ENCODE measurements at regions not wholly inside any gene's neighbourhood (a gene's known extent, or its start where the extent isn't known, plus 50 kb on each side); places are given as distances from the start of the nearest gene placed in this dataset.

DNA sequence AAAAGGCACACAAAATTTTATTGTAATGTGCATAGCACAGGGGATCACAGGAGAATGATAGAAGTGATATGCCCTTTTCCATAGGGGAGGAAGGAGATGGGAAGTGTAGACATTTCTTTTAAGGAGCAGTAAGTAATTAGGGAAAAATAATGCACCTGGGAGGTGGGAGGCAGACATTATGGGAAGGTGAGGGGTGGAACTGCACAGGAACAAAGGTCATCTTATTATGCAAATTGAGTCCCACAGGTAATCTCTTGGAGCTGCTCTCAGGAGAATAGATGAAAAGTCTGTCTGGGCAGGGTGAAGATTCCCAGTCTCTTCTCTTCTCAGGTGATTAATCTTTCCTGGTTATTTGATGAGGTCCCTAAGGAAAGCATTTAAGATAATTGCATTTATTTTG is 331.5 kb downstream of the ENC1 start:
- no peak for DNase-seq

DNA sequence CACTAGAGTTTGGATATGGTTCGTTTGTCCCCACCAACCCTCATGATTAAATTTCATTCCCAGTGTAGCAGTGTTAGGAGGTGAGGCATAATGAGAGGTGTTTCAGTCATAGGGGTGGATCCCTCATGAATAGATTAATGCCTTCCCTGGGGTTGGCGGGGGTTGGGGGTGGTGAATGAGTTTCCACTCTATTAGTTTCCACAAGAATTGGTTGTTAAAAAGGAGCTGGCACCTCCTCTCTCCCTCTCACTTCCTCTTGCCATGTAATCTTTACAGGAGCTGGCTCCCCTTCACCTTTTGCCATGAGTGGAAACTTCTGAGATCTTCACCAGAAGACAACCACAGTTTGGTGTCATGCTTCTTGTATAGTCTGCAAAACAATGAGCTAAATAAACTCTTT is 333.7 kb downstream of the ENC1 start:
- no peak for DNase-seq

DNA sequence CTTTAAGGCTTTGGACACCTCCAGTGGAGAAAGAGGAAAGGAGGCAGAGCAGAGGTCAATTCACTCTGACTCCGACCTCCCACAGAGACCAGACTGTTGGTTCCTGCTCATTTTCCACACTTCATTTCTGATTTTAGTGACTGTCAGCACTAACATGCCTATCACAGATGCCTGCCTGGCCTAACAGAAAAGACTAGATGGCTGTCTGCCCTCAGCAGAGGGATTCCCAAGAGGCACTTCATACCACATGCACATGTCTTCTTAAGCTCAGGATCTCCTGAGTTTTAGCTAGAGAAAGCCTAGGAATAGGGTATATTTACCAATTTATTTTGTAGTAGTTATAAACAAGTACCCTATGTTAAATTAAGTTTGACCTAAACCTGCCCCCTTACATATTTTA is 336.0 kb downstream of the ENC1 start:
- DNase-seq, result no peak

DNA sequence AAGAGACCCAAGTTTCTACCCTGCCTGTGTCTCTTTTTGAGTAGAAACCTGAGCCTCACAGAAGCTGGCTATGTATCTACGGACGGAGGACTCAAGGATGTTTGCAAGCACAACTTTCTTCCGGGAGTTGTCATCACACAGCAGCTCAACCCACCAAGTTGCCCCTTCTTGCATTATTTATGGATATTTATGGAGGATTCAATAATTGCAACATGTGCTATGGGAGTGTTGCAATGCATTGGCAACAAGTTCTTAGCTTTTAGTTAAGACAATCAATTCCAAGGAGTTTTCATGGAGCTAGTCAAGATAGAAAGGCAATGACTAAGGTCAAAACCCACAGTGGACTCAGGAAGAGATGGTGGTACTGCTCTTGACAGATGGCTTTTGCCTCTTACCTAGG is 336.9 kb downstream of the ENC1 start:
- DNase-seq, result no peak

DNA sequence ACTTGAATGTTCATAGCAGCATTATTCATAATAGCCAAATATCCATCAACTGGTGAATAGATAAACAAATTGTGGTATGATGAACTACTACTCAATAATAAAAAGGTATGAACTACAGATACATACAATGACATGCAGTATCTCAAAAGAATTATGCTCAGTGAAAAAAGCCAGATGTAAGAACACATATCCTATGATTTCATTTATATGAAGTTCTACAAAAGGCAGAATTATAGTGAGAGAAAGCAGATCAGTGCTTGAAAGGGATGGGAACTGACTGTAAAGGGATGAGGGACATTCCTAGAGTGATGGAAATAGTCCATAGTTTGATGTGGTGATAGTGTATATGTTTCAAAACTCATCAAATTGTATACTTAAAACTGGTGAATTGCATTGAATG is 339.0 kb downstream of the ENC1 start:
- no peak for DNase-seq

DNA sequence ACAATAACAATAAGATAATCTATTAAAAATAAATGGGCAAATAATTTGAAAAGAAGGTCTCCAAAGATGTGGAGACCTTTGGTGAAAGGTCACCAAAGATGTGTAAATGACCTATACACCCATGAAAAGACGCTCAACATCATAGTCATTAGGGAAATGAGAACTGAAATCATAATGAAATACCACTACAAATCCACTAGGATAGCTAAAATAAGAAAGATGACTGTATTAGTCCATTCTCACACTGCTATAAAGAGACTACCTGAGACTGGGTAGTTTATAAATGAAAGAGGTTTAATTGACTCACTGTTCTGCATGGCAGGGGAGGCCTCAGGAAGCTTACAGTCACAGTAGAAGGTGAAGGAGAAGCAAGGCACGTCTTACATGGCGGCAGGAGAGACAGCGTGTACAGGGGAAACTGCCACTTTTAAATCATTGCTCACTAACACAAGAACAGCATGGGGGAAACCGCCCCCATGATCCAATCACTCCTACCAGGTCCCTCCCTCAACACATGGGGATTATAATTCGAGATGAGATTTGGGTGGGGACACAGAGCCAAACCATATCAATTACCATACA is 339.6 kb downstream of the ENC1 start:
- DNase-seq, result no peak

DNA sequence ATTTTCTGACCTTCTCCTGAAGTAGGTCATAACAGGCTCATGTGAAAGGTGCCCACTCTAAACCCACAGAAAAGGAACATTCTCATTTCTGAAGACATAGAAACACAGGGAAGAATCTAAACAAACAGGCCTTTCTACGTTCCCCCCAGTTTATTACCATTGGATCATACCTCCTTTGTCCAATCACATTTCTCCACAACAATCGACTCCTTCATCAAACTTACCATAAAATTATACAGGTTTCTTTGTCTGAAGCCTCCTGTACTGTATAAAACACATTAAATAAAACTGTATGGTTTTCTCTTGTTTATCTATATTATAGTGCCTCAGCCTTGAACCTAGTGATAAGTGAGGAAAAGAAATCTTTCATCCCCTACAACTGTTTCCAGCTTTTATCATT is 340.7 kb downstream of the ENC1 start:
- DNase-seq, result no peak

DNA sequence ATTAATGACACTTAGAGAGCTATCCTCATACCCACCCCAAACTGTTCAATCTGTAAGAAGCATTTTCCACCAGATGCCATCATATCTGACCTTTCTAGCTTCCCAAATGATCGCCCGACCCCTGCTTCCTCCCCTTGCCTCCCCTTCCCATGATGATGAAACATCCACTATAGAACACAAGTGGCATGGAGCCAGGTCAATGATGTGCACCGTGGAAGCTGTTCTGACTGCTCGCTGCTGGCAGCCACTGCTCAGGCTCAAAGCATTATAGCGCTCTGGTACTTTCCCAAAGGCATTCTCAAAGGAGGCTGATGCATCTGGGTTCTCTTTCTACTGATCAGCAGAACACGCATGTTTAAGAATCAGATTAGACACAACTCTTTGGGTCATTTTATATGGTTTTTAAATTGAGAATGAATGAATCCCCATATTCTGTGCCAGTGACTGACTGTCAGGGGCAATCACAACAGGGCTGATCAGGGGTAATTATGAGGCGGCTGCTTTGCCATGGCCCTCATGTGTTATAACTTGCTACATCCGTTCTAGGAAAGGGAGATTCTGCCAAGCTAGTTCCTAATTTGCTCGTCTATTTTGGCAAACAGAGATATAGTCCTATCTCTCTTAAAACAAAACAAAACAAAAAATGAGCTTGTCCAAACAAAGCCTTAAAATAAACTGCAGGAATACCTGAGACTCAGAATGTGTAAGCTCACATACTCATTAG is 343.7 kb downstream of the ENC1 start:
- DNase-seq, result no peak

DNA sequence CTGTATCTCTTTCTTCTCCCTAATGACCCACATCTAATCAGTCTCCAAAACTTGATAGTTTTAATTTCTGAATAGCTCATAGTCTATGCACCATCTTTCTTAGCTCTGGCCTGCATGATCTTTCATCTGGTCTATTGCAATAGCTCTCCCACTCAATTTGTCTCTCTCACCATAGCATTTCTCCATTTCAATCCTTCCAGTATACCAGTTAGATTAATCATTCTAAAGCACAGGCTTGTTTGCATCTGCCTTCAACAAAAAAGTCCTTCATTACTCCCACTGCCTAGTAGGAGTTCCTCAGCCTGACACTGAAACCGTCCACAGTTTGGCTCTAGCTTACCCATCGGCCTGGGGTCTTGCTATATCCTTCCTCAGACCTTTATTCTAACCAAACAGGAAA is 344.9 kb downstream of the ENC1 start:
- no peak for DNase-seq

DNA sequence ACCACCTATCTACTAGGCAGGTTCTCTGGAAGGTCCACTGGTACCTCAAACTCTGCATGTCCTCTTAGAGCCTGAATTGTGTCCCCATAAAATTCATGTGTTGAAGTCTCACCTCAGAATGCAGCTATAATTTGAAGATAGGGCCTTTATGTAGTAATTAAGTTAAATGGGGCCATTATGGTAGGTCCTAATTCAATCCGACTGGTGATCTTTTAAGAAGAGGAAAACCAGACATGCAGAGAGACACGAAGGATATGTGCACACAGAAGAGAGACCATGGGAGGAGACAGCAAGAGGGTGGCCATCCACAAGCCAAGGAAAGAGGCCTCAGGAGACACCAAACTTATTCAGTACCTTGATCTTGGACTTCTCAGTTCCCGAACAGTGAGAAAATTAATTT is 345.4 kb downstream of the ENC1 start:
- no peak for DNase-seq

DNA sequence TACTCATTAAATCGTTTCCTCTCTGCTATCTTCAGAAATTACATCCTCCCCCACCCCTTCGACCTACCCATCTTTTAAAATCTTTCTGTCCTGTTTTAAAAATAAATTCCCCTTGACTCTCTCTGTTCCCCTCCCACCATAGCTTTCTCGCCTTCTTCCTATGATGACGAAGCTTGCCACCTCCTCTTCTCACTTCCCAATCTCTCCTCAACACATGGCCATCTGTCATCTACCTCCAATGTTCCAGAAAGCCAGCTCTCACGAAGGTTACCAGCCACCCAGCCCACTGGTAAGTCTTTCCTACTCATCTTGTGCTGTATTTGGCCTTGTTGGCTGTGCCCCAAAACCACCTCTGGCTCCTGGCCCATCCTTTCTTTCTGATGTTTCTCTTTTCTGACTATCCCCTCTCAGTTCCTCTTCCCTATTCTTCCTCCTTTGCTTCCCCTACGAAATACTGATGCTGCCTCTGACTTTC is 346.3 kb downstream of the ENC1 start:
- DNase-seq, result no peak

DNA sequence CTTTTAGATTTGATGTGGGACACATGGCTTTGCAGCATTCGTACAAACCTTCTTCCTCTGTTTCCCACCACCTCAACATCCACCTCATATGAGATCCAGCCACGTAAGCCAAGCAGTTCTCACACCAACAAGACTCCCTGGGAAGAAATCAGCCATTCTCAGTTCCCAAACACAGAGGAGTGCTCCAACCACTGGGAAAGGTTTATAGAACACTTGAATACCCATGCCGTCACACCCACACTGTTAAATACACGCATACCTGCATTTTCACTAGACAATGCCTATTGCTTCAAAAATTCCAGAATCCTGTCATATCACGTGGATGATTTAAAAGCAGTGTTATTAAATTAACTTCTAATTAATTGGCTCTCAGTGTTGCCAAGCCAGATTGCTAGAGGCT is 347.3 kb downstream of the ENC1 start:
- no peak for DNase-seq

DNA sequence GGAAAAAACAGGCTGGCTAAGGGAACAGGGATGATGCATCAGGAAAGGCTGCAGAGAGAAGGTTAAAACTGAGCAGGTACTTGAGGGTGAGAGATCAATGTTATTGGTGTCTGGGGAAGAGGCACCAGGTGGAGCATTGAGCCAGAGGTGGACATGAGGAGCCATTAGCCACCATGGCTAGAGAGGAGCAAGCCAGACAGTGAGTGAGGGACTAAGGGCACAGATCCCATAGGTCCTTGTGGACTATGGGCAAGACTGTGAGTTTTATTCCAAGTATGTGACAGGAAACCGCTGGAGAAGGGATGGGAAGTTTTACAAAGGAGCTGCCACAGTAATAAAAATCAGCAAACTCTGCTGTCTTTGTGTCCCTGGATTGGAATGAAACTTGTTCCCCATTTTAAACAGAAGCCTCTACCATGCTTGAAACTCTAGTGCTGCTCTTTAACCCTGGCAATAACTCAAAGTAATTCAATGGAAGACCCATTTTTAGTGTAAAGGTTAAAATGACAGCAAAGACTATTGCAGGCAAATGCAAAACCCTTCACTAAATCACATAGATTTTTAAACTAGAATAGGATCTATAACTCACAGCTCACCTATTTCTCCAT is 349.8 kb downstream of the ENC1 start:
- no peak for DNase-seq

DNA sequence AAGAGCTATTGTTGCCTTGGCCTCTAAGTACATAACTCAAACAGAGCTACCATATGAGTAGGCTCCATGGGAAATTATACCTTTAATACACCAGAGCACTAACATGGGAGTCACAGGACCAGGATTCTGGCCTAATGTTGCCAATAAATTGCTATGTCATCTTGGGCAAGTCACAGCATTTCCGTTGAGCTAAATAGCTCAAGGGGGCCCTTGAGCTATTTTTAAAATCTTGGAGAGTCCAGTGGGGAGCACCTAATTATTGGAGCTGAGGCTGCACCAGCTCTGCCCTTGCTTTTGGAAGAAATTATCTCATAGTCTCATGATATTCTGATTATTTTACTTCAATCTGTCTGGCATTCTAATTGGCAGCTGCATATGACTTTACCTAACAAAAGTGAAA is 350.8 kb downstream of the ENC1 start:
- no peak for DNase-seq

DNA sequence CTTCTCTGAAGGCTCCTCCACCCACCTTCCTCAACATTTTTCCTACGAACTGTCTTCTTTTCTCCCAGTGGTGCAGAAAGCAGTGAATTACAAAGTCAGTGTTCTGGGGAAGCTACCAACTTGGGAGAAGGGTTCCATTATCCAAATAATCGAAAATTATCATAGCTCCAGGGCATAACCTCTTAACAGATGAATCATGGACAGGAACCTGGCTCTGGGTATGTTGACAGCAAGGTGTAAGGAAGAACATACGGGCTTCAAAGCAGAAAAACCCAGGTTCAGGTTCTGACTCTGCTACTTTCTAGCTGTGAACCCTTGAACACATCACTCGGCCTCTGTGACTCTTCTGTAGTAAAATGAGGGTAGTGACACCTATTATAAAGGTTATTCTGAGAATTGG is 351.3 kb downstream of the ENC1 start:
- DNase-seq, result no peak

DNA sequence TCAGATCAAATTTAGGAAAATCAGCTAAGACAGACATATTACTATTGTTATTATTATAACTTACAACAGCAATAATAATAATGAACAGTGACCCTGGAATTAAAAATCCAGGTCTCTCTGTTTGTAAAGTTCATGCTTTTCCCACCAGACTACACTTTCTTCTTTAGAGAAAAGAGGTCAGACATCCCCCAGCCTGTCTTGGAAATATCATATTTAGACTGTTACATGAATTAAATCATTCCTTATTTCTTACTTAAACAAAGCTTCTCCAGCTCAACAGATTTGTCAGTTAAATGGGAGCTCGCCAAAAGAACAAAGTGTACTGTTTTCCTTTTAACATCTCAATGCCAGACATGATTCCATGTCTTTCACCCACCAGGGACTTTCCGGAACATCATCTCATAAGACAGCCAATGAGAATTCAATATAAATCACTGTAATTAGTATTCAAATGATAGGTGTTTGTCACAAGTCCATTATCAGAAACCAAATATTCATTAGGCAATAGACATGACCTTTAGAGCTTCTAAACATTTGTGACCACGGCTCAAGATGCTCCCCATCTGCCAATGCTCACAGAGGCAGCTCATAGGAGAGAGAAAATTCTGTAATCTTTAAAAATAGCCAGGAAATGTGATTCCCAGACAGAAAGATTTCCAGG is 351.9 kb downstream of the ENC1 start:
- DNase-seq, result no peak

DNA sequence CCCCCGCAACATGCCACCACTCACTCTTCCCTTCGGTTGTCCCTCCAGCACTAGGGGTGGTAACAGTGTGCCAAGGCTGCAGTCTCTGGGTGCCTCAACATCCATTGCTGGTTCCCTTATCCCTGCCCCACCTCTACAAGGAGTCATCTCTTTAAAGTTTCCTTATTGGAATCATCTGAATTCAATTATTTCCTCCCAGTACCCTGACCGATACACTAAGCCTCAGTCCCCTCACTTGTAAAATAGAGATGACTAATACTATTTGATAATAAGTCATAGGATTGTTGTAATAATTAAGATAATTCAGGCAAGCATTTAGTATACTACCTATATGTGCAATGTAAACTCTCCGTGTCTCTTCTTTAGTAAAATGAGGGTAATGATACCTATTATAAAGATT is 352.5 kb downstream of the ENC1 start:
- no peak for DNase-seq

DNA sequence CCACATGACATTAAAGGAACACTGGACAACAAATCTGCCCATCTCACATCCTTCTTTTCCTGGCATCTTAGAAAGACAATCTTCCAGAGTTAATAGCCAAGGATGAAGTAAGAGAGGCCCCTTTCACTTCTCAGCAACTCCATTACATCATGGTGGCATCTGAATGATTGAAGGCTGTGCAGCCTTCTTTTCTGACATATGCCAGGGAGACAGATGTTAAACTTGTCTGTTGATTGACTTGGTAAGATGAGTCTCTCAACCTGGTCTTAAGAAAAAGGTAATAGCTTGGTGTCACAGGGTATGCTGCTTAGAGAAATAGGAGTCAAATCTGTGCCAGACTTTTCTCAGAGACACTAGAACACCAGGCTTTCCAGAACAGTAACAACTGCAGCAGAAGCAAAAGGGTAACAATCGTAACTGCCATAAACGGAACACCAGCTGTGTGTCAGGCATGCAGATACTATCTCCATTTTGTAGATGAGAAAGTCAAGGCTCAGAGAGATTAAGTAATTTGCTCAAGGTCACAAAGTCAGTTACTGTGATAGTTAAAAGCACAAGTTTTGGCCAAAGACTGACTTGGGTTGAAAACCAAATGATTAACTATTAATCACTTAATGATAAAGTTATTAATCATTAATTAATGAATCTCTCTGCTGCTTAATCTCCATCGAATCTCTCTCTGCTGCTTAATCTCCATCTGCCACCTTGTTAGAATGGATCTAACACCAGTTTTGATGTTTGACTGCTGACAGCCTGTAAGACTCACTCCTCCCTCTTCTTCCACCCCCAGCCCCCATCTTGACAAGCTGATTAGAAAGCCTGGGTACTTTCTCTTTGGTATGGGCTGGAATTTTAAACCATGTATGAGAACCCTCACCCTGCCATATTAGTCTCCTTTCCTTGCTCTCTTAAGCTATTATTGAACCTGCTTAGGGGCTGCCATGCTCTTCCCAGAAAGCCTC is 353.5 kb downstream of the ENC1 start:
- no peak for DNase-seq

DNA sequence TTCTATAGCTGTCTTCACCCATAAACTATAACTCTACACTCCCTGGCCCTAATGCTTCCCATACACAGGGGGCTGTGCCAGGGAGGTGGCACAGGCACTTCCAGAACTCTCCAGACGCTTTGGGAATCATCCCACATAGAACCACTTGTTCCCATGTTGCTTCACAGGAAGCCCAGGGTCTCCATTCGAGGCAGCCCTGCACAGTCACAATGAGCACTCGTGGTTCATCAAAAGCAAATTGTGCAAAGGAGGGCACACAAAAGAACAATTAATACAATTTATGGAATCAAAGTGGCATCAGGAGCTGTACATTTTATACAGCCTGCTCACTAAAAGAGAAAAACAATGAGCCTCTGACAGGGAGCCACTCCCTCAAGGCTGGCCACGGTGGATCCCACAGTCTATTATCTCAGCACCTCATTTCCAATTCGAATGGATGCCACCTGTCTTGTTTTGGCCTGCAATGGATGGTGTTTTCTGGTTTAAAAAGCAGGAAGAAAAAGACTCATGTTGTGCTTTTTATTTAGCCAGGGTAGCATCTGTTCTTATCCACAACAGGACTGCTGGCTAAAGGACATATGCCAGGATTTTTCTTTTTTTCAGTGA is 354.8 kb downstream of the ENC1 start:
- no peak for DNase-seq

DNA sequence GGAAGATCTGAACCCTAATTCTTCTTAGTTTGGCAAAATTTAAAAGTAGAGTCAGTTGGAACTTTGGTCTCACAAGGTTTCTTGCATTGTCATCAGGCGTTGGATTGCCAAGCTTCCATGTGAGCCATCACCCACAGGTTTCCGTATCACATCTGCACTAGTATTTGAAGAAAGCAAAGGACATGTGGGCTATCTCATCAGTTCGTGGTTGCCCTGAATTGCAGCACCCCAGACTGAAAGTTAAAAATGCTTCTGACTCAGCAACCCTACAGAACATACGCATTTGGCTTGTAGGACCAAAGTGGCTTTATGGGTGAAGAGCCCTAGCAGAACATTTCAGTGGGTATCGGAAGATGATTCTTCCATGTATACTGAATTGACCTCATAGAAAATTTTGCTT is 358.0 kb downstream of the ENC1 start:
- DNase-seq, result no peak

DNA sequence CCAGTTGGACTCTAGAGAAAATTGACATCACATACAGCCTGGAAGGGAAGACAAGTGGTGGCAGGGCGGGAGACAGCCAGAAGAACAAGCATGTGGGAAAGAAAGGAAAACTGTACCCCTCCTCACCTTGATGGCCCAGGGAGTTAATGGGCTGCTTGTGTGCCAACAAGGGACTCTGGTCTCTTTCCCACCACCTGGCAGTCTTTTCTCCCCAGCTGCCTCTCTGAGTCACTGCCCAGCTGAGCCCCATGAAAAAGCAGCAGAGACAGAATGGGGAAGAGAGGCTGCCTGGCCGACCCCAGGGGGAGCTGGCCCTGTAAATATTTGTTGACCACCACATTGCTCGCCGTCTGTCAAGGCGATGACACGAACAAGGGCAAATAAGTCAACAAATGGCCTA is 359.4 kb downstream of the ENC1 start:
- DNase-seq, result no peak

DNA sequence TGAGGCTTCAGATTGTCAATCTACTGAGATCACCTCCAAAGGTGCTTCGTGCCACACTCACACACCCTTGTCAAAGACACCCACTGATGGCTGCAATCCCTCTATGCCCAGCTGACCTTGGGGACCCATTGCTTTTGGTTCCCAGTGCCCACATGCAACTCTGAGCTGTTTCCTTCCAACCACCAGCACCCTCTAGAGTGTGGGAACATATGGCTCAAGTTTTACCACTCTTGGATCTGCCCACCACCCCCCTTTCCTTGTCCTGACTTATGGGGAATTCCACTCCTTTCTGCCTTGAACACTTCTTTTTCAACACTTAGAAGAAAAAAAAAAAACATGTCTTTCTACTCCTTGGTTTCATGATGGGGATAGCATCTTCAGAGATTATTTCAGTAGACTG is 360.2 kb downstream of the ENC1 start:
- DNase-seq, result no peak

DNA sequence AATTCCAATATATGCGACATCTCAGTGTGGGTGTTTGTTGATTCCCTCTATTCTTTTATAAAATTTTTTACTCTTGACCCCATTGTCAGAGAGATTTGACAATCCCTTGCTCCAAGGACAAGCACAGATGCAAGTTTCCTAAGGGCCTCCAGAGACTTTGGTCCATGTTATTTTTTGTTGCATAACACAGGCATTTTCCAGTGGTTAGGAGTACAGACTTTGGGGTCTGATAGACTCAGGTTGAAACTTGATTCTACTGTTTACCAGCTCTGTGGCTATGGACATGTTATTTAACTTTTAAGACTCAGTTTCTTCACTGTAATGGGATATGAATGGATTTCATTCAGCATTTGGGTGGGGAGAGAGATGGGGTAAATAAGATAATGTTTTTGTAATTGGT is 361.3 kb downstream of the ENC1 start:
- no peak for DNase-seq

Measured in NCI-H526 treated with DMSO at 0.1 percent for 48 hours (cell line).